ENCODE measurements at regions not wholly inside any gene's neighbourhood (a gene's known extent, or its start where the extent isn't known, plus 50 kb on each side); places are given as distances from the start of the nearest gene placed in this dataset.

DNA sequence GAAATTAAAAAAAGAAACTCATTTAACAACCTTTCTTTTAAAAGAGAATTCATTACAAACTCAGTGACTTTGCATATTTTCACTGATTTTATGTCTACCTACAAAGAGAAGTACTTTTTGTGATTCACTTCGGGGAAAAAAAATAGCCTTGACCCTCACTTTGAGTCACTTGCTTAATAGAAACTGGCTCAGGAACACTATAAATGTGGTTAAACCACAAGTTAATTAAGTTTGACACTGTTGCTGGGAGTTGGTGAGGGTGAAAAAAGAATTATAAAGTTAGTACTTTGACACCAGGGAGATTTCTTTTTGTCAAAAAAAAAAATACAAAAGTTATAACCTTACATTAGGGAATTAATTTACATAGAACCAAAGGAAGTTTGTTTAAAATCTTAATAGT lies 810.9 kb downstream of the NR2F2 start:
- TF ChIP-seq, protein P1, sequence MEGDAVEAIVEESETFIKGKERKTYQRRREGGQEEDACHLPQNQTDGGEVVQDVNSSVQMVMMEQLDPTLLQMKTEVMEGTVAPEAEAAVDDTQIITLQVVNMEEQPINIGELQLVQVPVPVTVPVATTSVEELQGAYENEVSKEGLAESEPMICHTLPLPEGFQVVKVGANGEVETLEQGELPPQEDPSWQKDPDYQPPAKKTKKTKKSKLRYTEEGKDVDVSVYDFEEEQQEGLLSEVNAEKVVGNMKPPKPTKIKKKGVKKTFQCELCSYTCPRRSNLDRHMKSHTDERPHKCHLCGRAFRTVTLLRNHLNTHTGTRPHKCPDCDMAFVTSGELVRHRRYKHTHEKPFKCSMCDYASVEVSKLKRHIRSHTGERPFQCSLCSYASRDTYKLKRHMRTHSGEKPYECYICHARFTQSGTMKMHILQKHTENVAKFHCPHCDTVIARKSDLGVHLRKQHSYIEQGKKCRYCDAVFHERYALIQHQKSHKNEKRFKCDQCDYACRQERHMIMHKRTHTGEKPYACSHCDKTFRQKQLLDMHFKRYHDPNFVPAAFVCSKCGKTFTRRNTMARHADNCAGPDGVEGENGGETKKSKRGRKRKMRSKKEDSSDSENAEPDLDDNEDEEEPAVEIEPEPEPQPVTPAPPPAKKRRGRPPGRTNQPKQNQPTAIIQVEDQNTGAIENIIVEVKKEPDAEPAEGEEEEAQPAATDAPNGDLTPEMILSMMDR (IDR thresholded peaks at IDR 0.05; ENCODE audit: poor library complexity), result no peak
- TF ChIP-seq EZH2 (IDR thresholded peaks at IDR 0.05; ENCODE audit: borderline replicate concordance), result no peak
